ENCODE measurements at regions not wholly inside any gene's neighbourhood (a gene's known extent, or its start where the extent isn't known, plus 50 kb on each side); places are given as distances from the start of the nearest gene placed in this dataset.

DNA sequence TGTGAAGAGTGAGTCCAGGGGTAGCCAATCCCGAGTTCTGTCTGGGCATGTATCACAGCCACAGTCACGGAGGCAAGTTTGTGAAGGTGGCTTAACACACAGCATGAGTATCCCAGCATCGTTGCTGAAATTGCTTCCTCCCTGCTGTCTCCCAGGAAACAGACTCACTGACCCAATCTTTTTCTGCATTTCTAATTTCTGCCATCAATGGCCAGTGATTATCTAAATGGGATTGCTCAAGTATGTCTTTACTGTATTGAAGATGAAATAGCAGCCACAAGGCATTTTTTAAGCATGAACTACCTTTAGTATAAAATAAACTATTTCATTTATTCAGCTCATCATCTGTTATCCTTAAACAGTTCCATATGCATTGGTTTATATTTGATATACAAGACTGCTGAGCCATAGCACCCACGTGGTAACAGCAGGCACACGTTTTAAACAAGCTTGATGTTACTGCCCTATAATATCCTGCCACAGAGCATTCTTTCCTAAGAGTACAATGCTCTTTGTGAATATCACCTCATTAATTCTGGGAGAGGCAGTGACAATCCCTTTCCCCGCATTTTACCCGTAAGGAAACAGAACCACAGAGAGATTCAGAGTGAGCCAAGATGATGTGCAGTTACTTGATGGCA lies 276.6 kb upstream of the THBS1 start:
- ATAC-seq (ENCODE audit: low FRiP score) (no peak), DNase-seq (ENCODE audit: low spot score) (no peak)
- TF ChIP-seq, protein P1, sequence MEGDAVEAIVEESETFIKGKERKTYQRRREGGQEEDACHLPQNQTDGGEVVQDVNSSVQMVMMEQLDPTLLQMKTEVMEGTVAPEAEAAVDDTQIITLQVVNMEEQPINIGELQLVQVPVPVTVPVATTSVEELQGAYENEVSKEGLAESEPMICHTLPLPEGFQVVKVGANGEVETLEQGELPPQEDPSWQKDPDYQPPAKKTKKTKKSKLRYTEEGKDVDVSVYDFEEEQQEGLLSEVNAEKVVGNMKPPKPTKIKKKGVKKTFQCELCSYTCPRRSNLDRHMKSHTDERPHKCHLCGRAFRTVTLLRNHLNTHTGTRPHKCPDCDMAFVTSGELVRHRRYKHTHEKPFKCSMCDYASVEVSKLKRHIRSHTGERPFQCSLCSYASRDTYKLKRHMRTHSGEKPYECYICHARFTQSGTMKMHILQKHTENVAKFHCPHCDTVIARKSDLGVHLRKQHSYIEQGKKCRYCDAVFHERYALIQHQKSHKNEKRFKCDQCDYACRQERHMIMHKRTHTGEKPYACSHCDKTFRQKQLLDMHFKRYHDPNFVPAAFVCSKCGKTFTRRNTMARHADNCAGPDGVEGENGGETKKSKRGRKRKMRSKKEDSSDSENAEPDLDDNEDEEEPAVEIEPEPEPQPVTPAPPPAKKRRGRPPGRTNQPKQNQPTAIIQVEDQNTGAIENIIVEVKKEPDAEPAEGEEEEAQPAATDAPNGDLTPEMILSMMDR (IDR thresholded peaks at IDR 0.05): no peak

DNA sequence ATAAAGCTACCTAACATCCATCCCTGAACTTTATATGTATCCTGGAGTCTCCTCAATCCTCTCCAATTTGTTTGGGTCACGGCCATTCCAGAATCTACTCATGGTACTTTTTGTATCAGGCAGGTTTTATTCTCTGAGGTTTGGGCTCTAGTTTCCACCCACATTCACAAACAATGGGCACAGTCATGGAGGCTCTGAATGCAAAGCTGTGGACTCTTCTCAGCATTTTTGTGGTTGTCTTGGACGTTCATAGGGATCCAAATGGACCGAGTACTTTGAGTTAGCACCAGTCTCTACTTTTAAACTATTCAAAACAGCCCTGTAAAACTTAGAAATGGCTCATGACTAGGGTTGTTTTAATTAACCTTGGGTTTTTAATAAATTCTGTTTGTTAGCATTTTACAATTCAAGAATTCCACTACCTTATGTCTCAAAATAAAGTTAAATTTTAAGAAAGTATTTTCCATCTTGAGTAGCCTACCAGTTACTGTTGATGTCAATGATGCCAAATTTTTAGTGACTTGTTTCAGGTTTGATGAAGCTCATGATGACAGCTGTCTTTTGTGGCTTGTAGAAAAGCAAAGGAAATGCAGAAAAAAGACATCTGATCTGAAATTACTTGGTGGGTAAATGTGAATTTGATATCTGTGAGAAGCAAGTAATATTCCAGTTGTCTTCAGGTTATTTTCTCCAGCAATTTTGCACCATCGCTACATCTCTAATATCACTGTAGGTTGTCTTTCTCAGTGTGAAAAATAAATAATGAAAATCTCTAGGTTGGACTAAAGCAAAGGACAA lies 275.7 kb upstream of the THBS1 start:
- DNase-seq (ENCODE audit: low spot score) (no peak), ATAC-seq (ENCODE audit: low FRiP score) (no peak)
- TF ChIP-seq, protein P1 (IDR thresholded peaks at IDR 0.05): no peak

DNA sequence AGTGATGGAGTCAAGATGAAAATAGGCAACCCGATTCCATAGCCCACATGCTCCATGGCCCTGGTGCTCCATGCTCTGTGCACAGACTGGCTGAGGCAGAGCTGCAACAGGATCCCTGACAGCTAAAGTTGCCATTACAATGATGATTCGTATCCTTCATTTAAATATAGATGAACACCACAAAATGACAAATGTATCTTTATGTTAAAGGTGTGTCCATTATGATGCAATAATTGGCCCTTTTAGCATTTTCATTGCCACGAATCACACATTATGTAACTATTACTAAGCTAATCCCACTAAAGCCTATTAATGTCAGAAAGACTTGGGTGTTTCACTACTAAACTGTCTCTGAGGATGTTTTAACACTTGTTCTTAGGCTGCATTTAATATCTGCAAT lies 270.2 kb upstream of the THBS1 start:
- TF ChIP-seq, protein P1 (IDR thresholded peaks at IDR 0.05): no peak
- no peak for ATAC-seq (ENCODE audit: low FRiP score)
- DNase-seq (ENCODE audit: low spot score): no peak

DNA sequence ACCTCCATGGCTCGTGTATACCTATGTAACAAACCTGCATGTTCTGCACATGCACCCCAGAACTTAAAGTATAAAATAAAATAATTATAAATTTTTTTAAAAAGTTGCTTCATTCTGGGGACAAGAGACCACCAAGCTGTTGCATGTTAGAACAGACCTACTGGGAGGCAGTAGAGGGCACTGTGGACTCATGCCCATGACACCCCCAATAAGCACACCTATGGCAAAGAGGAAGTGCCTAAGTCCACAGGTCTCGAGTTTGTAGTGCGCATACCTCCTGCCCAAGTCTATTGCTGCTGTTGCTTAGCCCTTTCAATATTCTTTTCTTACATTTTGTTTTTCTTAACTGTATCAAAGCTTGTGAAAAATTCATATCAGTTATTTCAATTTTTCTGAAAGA lies 267.9 kb upstream of the THBS1 start:
- DNase-seq (ENCODE audit: low spot score) (no peak), ATAC-seq (ENCODE audit: low FRiP score) (no peak)
- TF ChIP-seq, protein P1 (IDR thresholded peaks at IDR 0.05): no peak

DNA sequence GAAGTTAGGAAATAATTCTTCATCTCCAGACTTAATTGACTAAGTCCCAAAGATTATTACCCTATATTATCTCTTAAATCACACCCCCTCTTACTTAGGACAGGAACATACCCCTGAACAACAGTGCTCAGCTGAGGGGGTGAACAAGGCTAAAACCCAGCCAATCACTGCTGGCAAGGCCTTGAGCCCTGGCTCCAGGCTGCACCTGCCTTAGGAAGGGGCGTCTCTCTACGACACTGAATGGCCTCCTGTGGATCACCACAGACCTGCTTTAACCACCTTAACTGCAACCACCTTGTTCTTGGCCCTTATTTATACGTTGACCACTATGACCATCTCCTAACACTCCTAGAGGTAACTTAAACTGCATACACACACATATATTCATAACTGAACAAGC lies 267.4 kb upstream of the THBS1 start:
- TF ChIP-seq, protein P1 (IDR thresholded peaks at IDR 0.05): no peak
- no peak for DNase-seq (ENCODE audit: low spot score)
- no peak for ATAC-seq (ENCODE audit: low FRiP score)

DNA sequence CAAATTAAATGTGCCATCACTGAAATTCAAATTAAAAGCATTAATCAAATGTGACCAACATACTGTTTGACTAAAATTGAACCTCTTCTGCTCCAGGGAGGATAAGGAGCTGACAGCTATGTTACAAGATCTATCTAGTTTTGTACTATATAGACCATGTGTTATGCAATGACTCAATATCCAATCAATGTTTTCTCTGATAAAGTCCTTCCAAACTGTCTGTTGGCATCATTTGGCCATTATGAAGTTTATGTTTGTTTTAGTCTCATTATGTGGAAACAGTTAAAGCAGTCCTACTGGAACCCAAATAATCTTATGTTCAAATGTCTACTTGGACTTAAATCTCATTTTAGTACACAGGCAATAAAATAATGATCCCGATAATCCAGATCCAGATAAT lies 267.0 kb upstream of the THBS1 start:
- ATAC-seq (ENCODE audit: low FRiP score) (no peak), DNase-seq (ENCODE audit: low spot score) (no peak)
- TF ChIP-seq, protein P1 (IDR thresholded peaks at IDR 0.05): no peak
